ENCODE measurements at regions not wholly inside any gene's neighbourhood (a gene's known extent, or its start where the extent isn't known, plus 50 kb on each side); places are given as distances from the start of the nearest gene placed in this dataset.

DNA sequence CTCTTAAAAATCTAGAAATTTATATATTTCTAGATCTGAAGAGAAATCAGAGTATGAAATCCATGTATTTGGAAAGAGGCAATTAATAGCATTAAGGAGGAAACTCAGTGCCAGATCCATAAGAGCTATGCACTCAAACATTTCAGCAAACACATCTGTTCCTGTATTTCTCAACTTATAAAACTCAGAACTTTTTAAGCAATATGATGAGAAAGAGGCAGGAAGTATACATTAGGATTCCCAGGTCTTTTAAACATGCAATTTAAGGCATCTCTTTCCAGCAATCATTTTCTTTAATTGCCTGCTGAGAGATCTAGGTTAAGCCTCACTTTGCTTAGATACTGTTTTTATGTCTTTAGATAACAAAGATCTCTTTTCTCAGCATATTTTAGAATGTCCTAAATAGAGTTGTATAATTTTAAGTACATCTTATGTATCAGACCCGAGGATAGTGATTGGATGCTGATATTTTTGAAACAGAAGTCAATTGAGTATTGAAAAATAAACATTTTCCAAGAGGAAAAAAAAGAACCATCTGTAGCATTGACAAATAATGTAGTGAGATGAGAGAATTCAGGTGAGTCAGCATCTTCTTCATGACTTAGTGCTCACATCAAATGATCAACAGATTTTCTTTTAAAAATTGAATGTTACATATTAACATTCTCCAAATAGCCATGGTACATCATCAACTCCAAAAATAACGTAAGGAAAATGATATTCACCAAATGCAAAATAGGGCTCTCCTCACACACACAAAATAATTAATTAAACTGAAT is 461.4 kb upstream of the NOX3 start:
- in situ Hi-C loops (cut with MboI; ENCODE audit: low sequenced_read_pairs) = no loop called here

More for the DNA sequence above, 461.4 kb upstream of the NOX3 start:
- Histone ChIP-seq H3K27ac (ENCODE audit: insufficient read depth, low read length) (no peak overlapping the region), H3K27me3 (ENCODE audit: control insufficient read depth, insufficient read depth, low read length) (no peaks in the 10 kb centered on the region), H3K9me1 (ENCODE audit: insufficient read depth, low read length) (no peaks in the 10 kb centered on the region), H3K9me3 (ENCODE audit: control insufficient read depth, insufficient read depth, low read length) (no peaks in the 10 kb centered on the region), H3K4ac (ENCODE audit: low read depth, low read length) (no peak overlapping the region), H4K20me1 (ENCODE audit: insufficient read depth, low read length) (no peaks in the 10 kb centered on the region), H2BK20ac (ENCODE audit: low read depth, low read length) (no peak overlapping the region), H2AK5ac (ENCODE audit: low read depth, low read length) (no peak overlapping the region), H3K56ac (ENCODE audit: extremely low read depth, insufficient read depth, low read length) (no peak overlapping the region), H4K8ac (ENCODE audit: low read depth in 2 of 2, low read length in 2 of 2) (no peak overlapping the region), H2BK120ac (ENCODE audit: low read depth, low read length) (no peak overlapping the region), H4K91ac (ENCODE audit: insufficient read depth, low read depth, low read length) (no peak overlapping the region), H3K79me1 (ENCODE audit: low read depth in 1 of 2, low read length in 2 of 2) (no peaks in the 10 kb centered on the region), H2BK15ac (ENCODE audit: low read depth, low read length) (no peak overlapping the region), H2AK9ac (replicated peaks; ENCODE audit: low read depth, low read length, poor library complexity) (no peak overlapping the region), H4K5ac (ENCODE audit: low read depth, low read length) (no peak overlapping the region), H3K4me1 (ENCODE audit: control insufficient read depth, insufficient read depth, low read length) (no peaks in the 10 kb centered on the region), H3K4me3 (ENCODE audit: insufficient read depth, low read depth, low read length) (no peak overlapping the region), H3K36me3 (ENCODE audit: control insufficient read depth, insufficient read depth, low read length) (no peaks in the 10 kb centered on the region), H3K23ac (ENCODE audit: low read depth, low read length) (no peak overlapping the region), H3K4me2 (ENCODE audit: low read depth, low read length) (no peak overlapping the region), H2BK5ac (ENCODE audit: low read depth, low read length, poor library complexity, severe bottlenecking) (no peak overlapping the region), H3K9ac (ENCODE audit: low read depth, low read length) (no peak overlapping the region), H3K14ac (replicated peaks; ENCODE audit: low read depth, low read length) (no peak overlapping the region), H3K18ac (ENCODE audit: low read depth, low read length) (no peak overlapping the region), H2AFZ (replicated peaks; ENCODE audit: low read length, poor library complexity) (no peak overlapping the region)
- ATAC-seq (ENCODE audit: low read depth) (no peak), DNase-seq (no peak)
- CTCF ChIA-PET = no interaction called here
- no peak for TF ChIP-seq RFX5 (IDR thresholded peaks at IDR 0.05; ENCODE audit: low read depth, low read length)
- TF ChIP-seq MAZ (IDR thresholded peaks at IDR 0.05; ENCODE audit: borderline replicate concordance, low read depth, low read length) = no peak
- no peak for TF ChIP-seq MXI1 (IDR thresholded peaks at IDR 0.05; ENCODE audit: borderline replicate concordance, low read depth, low read length)
- no peak for TF ChIP-seq POLR2A (IDR thresholded peaks at IDR 0.05; ENCODE audit: low read depth, low read length)
- TF ChIP-seq MAFK (IDR thresholded peaks at IDR 0.05; ENCODE audit: low read depth, low read length) = peak; percentile 43
- TF ChIP-seq RAD21 (IDR thresholded peaks at IDR 0.05; ENCODE audit: low read length) = no peak
- TF ChIP-seq, protein P1, sequence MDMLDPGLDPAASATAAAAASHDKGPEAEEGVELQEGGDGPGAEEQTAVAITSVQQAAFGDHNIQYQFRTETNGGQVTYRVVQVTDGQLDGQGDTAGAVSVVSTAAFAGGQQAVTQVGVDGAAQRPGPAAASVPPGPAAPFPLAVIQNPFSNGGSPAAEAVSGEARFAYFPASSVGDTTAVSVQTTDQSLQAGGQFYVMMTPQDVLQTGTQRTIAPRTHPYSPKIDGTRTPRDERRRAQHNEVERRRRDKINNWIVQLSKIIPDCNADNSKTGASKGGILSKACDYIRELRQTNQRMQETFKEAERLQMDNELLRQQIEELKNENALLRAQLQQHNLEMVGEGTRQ (IDR thresholded peaks at IDR 0.05; ENCODE audit: low read depth, low read length) = no peak
- POLR2A ChIA-PET (ENCODE audit: unreplicated experiment) = no interaction called here
- no CpG with 5 or more reads among the region's 2 CpGs for whole genome bisulfite sequencing, 2 experiments (ENCODE audit: extremely low coverage in 2 of 2, insufficient read length in 1 of 2)
- intact Hi-C loops (cut with micrococcal nuclease) = no loop called here
- dilution Hi-C loops (cut with HindIII; ENCODE audit: low sequenced_read_pairs, unreplicated experiment) = no loop called here
- no TSS peak for BruUV-seq (replicated peaks)
